K562 (cell line): ENCODE measurements at regions not wholly inside any gene's neighbourhood (a gene's known extent, or its start where the extent isn't known, plus 50 kb on each side); places are given as distances from the start of the nearest gene placed in this dataset.

ENCODE experiments used
- ARID1B ChIP-seq: fragments of 450-650 bp; IDR thresholded peaks from 2 replicates; pipeline ENCODE4 v1.6.1; 2016; ENCODE audit warnings: antibody characterized with exemption, mild to moderate bottlenecking, inconsistent platforms
- ARID2 ChIP-seq: fragments of 450-650 bp; IDR thresholded peaks from 2 replicates; pipeline ENCODE4 v1.6.1; 2017; ENCODE audit warnings: antibody characterized with exemption, mild to moderate bottlenecking
- BMI1 ChIP-seq: fragments of 150-350 bp; IDR thresholded peaks from 2 replicates; pipeline ENCODE4 v1.6.1; 2014; ENCODE audit warnings: low read length
- CBX8 ChIP-seq: fragments of 200-600 bp; sonication (generic); IDR thresholded peaks from 2 replicates; pipeline ENCODE4 v1.6.1; 2012; ENCODE audit warnings: borderline replicate concordance, mixed run types, low read depth, mild to moderate bottlenecking, moderate library complexity, mixed read lengths, low read length, control low read depth, inconsistent platforms; ENCODE audit not compliant: poor library complexity, severe bottlenecking; ENCODE audit errors: extremely low read depth
- CCAR2 ChIP-seq: fragments of 200-400 bp; formaldehyde crosslinking; IDR thresholded peaks from 2 replicates; pipeline ENCODE4 v1.6.1; 2017; ENCODE audit warnings: mild to moderate bottlenecking, low read depth, low read length
- CREB5 ChIP-seq: fragments of 250-450 bp; sonication (Bioruptor Pico); IDR thresholded peaks from 2 replicates; pipeline ENCODE4 v1.5.0; 2020; ENCODE audit warnings: mild to moderate bottlenecking
- EZH2 ChIP-seq: IDR thresholded peaks from 2 replicates; pipeline ENCODE4 v1.6.1; 2012; ENCODE audit warnings: low read depth, mild to moderate bottlenecking, inconsistent platforms, low read length, borderline replicate concordance
- FOS ChIP-seq: IDR thresholded peaks from 3 replicates; pipeline ENCODE4 v1.6.1; 2011; ENCODE audit not compliant: insufficient read length; ENCODE audit errors: extremely low read depth
- FOXA3 ChIP-seq, 2 experiments: fragments of 450-650 bp in 1 of 2; sonication (generic) in 1 of 2; formaldehyde crosslinking; IDR thresholded peaks in 1 of 2; conservative IDR thresholded peaks in 1 of 2; 2 replicates each; pipeline versions ENCODE4 v1.4.0 to v1.8.0; 2020 to 2022; ENCODE audit warnings: mild to moderate bottlenecking in 2 of 2, missing genetic modification reagents in 1 of 2
- IRF2 ChIP-seq: sonication (generic); formaldehyde crosslinking; IDR thresholded peaks from 2 replicates; pipeline ENCODE4 v1.8.1; 2022; ENCODE audit warnings: mild to moderate bottlenecking, missing genetic modification reagents
- MAFK ChIP-seq: IDR thresholded peaks from 2 replicates; pipeline ENCODE4 v1.6.1; 2011; ENCODE audit warnings: low read length, improper control_type of control experiment
- PHB ChIP-seq: fragments of 250-450 bp; sonication (Bioruptor Pico); IDR thresholded peaks from 2 replicates; pipeline ENCODE4 v1.5.0; 2021
- POU5F1 ChIP-seq: fragments of 150-350 bp; IDR thresholded peaks from 2 replicates; pipeline ENCODE4 v1.6.1; 2014; ENCODE audit warnings: borderline replicate concordance, low read length, low read depth, mild to moderate bottlenecking; ENCODE audit not compliant: partially characterized antibody
- RBM25 ChIP-seq: fragments of 200-400 bp; formaldehyde crosslinking; IDR thresholded peaks from 2 replicates; pipeline ENCODE4 v1.6.1; 2018; ENCODE audit warnings: low read length, low read depth, moderate library complexity; ENCODE audit not compliant: severe bottlenecking
- SMAD2 ChIP-seq: fragments of 150-350 bp; IDR thresholded peaks from 2 replicates; pipeline ENCODE4 v1.6.1; 2014; ENCODE audit warnings: low read depth, mild to moderate bottlenecking, low read length
- SNIP1 ChIP-seq: fragments of 450-650 bp; IDR thresholded peaks from 2 replicates; pipeline ENCODE4 v1.7.1; 2017; ENCODE audit warnings: low read depth, mild to moderate bottlenecking
- SP2 ChIP-seq: IDR thresholded peaks from 2 replicates; pipeline ENCODE4 v1.6.1; 2011; ENCODE audit warnings: mild to moderate bottlenecking, low read depth, low read length, moderate library complexity; ENCODE audit not compliant: poor library complexity, severe bottlenecking; ENCODE audit errors: extremely low read depth
- THRB ChIP-seq: fragments of 450-650 bp; formaldehyde crosslinking; conservative IDR thresholded peaks from 2 replicates; pipeline ENCODE4 v1.4.0; 2022; ENCODE audit warnings: mild to moderate bottlenecking, missing genetic modification characterization
- XRCC4 ChIP-seq: IDR thresholded peaks from one replicate; pipeline ENCODE4 v1.6.1; 2011; ENCODE audit not compliant: insufficient read depth, insufficient read length; ENCODE audit errors: extremely low read depth
- ZNF41 ChIP-seq: fragments of 250-450 bp; sonication (Bioruptor Pico); conservative IDR thresholded peaks from 2 replicates; pipeline ENCODE4 v1.4.0; 2020; ENCODE audit warnings: mild to moderate bottlenecking
- TF ChIP-seq, protein P1 (sequence below), 2 experiments: fragments of 250-450 bp in 1 of 2; fragments of 450-650 bp in 1 of 2; sonication (Bioruptor Pico) in 1 of 2; IDR thresholded peaks; 2 replicates each; pipeline versions ENCODE4 v1.6.1 to v1.8.0; 2016 to 2021; ENCODE audit warnings: mild to moderate bottlenecking in 2 of 2, moderate library complexity in 2 of 2, missing compliant biosample characterization in 1 of 2, missing genetic modification characterization in 1 of 2
- TF ChIP-seq, protein P2 (sequence below): fragments of 450-650 bp; IDR thresholded peaks from 2 replicates; pipeline ENCODE4 v1.6.1; 2014; ENCODE audit warnings: low read depth, mild to moderate bottlenecking, moderate library complexity, borderline replicate concordance

GRCh38 chr1:222465211-222466041 lies 82.5 kb downstream of the HHIPL2 start (continued):
- 0 out of 2 replicates have a peak, but pooled peaks have one; percentile 9 for TF ChIP-seq MAFK
- TF ChIP-seq THRB (CRISPR knock-in tag): 0 out of 2 replicates have a peak, but pooled peaks have one; percentile 58
- no peak for TF ChIP-seq CREB5
- no peak for TF ChIP-seq CCAR2
- TF ChIP-seq BMI1: no peak
- peak; percentile 59 for TF ChIP-seq RBM25
- TF ChIP-seq SMAD2: no peak
- TF ChIP-seq FOXA3 (CRISPR knock-in tag; conservative IDR thresholded peaks at IDR 0.05 in 1 of 2, IDR thresholded peaks at IDR 0.05 in 1 of 2): peak in 1 of 2 experiments; percentile 84; a peak in 1 of 4 replicates
- TF ChIP-seq CBX8: no peak
- TF ChIP-seq EZH2: no peak
- TF ChIP-seq SP2: no peak
- no peak for TF ChIP-seq PHB (CRISPR knock-in tag)
- TF ChIP-seq XRCC4: no peak
- TF ChIP-seq ARID1B: peak; percentile 33; the same call in 1 of the 2 replicates
- TF ChIP-seq, protein P1, sequence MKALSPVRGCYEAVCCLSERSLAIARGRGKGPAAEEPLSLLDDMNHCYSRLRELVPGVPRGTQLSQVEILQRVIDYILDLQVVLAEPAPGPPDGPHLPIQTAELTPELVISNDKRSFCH (CRISPR knock-in tag; IDR thresholded peaks at IDR 0.05): no peak
- TF ChIP-seq, protein P1 (tag; IDR thresholded peaks at IDR 0.05): peak; percentile 54; the same call in 1 of the 2 replicates
- no peak; the same call in 1 of the 2 replicates for TF ChIP-seq ZNF41 (CRISPR knock-in tag)
- no peak for TF ChIP-seq ARID2
- no peak for TF ChIP-seq POU5F1
- TF ChIP-seq, protein P2, sequence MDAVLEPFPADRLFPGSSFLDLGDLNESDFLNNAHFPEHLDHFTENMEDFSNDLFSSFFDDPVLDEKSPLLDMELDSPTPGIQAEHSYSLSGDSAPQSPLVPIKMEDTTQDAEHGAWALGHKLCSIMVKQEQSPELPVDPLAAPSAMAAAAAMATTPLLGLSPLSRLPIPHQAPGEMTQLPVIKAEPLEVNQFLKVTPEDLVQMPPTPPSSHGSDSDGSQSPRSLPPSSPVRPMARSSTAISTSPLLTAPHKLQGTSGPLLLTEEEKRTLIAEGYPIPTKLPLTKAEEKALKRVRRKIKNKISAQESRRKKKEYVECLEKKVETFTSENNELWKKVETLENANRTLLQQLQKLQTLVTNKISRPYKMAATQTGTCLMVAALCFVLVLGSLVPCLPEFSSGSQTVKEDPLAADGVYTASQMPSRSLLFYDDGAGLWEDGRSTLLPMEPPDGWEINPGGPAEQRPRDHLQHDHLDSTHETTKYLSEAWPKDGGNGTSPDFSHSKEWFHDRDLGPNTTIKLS: peak; percentile 100
- no peak for TF ChIP-seq FOS
- no peak for TF ChIP-seq IRF2 (CRISPR knock-in tag)
- TF ChIP-seq SNIP1: no peak
